HG02981 (cell line): ENCODE measurements at regions not wholly inside any gene's neighbourhood (a gene's known extent, or its start where the extent isn't known, plus 50 kb on each side); places are given as distances from the start of the nearest gene placed in this dataset.
"Not testable (repeated sequence)": the region's sequence is repeated elsewhere in the genome, so short reads cannot be mapped to it uniquely, and the experiment has no call there.

Experiments used
- ATAC-seq: cut with Tn5 transposase; IDR thresholded peaks from one replicate; pipeline ENCODE4 v1.9.1; 2021; ENCODE audit warnings: mild to moderate bottlenecking, moderate library complexity; ENCODE audit not compliant: unreplicated experiment

DNA sequence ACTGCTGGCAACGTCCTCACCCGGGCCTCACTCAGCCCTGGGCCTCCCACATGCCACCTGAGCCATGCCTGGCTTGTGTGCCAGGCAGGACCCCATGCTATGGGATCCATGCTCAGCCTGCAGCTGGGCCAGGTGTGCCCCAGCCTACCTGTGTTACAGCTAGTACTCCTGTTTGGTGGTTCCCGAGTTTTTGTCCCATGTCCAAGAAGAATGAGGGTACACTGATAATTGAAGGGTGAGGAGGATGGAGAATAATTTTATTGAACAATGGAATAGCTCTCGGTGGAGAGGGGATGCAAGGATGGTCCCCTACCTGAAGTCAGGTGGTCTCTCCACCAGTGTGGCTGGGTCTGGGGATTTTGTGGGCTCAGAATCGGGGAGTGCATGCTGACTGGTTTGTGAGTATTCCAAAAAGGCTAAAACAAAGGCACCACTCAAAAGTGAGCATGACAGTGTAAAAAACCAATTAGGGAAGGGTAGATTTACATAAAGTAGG is 137.9 kb downstream of the TNFSF18 start:
- no peak for ATAC-seq

DNA sequence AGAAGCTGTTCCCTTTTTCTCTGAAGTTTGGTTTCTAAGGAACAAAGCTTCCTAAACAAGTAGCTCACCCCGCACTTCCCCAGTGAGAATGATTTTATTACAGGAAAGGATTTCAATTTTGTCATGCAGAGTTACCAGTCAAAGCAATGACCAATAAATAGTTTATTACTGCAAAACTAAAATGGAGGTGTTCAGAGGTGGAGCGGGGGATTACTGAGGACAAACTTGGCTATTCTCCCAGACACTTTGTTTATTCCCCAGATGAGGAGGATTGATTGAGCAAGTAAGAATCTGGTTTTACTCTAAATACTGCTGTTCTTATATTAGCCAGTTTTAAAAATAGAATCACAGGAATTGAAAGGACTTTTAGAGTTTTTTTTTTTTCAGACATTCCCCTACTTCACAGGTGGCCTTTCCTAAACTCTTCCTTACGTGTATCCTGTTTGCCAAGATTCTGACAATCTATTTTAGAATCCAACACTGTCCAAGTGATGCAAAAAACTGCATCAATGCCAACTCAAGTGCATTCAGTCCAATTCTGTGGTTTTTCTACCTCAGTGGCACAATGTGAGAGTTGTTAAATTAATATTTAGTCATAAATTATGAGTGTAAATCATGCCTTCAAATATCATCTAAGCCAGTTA is 136.1 kb downstream of the TNFSF18 start:
- ATAC-seq = no peak

DNA sequence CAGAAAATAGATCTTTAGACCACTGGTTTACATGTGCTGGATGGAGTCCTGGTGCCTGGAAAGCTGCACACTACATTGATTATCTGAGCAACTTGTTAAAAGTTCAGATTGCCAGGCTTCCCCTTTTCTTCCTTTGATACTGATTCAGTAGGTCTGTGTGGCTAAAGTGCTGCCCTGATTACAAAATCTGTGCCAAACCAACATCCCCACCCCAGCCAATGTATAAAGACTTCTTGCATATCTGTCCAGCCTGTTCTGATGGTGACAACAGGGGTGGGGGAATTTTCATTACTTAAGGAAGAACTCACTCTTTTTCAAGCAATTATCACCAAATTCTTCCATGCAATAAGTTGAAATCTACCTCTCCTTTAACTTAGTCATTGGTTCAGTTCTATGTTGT is 135.5 kb downstream of the TNFSF18 start:
- ATAC-seq = no peak

DNA sequence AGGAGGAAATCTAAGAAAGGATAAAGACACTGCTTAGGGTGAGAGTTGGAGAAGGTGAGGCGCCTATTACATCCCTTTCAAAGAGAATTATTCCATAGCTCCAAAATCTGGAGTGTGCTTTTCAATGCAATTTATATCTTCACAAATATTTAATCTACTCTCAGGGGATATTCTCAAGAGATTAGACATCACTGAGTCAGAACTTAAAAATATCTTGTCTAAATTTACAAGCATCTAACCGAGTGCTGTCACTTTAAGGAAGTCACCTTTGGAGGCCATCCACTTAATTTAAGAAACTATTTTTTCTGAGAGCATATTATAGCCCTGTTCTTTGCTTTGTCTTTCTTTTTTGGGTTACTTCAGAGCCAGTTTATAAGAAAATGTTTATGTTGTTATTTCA is 134.6 kb downstream of the TNFSF18 start:
- ATAC-seq = no peak

DNA sequence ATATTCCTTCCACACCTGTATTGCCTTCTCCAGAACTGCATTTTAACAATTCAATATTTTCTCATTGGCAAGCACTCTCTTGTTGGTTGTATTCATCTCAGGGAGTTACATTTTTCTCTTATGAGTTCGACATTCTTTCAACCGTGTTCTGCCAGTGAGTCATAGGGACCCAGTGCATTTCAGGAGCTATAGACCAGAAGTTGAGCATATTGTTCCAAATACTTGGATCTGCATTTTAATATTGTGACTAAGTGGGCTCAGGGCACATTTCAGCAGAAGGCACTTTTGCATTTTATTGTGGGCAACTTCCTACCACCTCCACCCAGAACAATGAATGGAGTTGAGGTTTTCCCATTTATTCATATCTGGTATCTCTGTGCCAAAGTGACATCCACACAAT is 132.8 kb downstream of the TNFSF18 start:
- no peak for ATAC-seq

DNA sequence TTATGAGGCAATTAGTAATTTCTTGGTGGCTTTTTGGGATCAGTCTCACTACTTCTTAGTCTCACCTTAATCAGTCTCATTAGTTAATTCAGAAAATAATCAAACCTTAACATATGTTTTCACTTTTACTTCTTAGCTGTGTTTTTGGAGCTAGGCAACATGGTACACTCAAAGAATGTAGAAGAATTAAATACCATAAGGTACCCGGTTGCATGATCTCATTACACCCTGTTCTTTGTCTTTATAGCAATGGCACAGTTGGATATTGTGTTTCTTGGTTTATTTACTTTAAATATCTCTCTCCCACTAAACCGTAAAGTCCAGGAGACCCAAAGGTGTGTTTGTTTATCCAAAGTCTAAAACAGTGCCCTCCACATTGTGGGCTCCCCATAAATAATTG is 132.3 kb downstream of the TNFSF18 start:
- no peak for ATAC-seq

DNA sequence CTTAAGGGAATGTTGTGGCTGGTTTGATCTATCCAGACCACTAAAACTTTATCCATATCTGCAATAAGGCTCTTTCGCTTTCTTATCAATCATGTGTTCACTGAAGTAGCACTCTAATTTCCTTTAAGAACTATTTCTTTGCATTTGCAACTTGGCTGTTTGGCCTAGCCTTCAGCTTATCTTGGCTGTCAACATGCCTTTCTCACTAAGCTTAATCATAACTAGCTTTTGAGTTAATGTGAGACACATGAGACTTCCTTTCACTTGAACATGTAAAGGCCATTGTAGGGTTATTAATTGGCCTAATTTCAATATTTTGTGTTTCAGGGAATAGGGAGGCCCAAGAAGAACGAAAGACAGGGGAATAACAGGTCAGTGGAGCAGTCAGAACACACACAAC is 124.7 kb downstream of the TNFSF18 start:
- ATAC-seq = no peak

DNA sequence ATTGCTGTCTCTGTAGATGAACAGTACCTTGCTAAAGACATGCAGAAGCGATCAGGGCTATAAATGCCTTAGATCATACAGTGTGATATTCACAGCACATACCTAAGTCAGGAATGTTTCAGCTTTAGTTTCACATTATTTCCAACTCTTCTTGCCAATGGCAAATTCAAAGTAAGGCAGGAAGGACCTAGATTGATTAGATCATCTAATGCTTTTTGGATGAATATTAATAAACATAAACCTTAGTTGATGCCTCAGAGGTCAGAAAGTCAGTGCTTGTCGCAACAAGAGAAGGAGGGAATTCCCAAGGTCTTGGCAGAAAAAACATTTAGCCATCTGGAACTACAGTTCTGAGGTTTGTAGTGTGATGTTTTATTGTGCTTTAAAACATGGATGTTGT is 122.3 kb downstream of the TNFSF18 start:
- no peak for ATAC-seq

DNA sequence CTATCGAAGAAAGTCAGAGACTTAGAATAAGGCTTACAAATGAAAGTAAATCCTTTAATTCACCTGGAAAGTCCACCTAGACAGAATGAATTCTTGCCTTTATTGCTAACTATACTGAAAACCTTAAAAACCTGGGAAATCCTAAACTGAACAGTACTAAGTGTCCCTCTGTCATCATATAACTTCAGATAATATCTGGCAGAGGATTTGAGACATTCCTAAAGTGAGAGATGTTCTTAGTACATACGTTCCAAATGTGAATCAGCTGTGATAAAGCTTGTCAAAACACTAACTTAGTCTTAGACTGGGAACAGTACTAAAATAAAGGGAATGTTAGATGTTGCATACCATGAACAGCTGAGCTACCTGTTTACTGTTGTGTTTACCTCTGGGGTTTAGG is 121.7 kb downstream of the TNFSF18 start:
- no peak for ATAC-seq

DNA sequence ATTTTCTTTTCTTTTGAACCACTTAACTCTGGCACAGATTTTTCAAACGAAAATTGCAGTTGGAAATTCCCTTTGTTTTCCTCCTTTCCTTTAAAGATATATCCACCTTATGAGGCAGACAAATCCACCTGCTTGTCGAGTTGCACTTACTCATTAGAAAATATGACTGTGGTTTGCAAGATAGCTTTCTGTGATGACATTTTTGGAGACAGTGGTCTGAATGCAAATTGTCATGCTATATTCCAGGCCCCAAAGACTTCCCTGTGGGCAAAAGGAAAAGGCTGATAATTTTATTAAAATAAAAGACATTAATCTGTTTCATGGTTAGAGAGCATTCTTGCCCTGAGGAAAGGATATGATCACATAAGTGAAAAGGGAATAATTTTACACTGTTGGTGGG is 120.6 kb downstream of the TNFSF18 start:
- no peak for ATAC-seq

DNA sequence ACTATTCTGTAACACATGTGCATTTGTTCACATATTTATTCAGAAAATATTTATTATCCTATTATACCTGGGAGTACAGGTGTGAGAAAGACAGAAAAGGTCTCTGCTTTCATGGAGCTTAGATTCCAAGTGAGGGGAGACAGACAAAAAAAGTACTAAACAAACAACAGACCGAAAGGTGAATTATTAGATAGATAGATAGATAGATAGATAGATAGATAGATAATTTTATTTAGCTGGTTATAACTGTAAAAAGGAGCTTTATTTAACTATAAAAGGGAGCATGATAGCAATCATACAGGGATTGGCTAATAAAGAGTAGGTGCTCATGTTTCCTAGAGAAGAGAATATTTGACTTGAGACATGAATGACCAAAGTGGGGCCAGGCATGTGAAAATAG is 119.4 kb downstream of the TNFSF18 start:
- no peak for ATAC-seq

DNA sequence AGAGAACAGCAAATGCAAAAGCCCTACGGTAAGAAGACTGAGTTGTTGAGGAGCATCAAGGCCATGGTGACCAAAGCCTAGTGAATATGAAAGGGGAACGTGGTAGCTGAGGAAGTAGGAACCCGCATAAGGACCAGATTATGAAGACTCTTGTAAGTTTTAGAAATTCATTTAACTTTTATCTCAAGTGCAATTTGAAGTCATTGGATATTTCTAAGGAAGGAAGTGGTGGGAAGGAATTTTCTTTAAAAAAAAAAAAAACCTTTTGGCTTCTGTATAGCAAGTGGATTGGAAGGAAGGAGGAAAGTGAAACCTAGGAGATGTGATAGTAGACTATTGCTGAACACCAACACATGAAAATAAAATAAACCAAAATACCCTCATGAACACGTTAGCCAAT is 119.0 kb downstream of the TNFSF18 start:
- ATAC-seq = no peak

DNA sequence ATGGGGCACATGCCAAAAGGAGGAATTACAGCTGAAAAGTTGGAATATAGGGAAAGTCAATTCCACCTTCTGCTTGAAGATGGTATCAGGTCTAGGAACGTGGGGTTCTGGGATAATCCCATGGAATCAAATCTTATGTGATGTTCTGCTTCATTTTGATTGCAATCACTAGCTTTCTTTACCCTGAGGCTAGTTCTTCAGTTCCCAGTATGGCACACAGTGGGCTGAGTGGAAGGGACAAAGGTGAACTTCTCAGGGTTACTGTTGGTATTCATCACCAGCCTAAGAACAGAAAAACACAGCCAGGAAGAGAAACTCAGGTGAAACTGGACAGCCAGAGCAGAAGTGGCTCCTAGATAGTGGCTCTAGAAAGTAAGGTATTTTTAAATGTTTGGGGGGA is 117.8 kb downstream of the TNFSF18 start:
- no peak for ATAC-seq

DNA sequence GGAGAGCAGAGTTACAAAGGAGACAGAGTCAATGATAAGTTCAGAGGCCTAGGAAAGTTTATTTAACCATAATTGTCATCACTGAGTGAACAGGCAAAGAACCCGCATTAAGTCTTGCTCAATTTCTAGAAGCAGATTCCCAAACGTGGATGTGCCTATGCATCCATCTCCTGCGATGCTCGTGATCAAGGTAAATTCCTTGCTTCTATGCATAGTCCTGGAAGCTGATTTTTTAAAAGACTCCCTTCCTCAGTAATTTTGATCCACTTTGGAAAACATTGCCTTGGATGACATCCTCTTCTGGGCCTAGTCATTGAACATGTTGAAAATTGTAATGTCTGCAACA is 116.4 kb downstream of the TNFSF18 start:
- ATAC-seq = no peak

DNA sequence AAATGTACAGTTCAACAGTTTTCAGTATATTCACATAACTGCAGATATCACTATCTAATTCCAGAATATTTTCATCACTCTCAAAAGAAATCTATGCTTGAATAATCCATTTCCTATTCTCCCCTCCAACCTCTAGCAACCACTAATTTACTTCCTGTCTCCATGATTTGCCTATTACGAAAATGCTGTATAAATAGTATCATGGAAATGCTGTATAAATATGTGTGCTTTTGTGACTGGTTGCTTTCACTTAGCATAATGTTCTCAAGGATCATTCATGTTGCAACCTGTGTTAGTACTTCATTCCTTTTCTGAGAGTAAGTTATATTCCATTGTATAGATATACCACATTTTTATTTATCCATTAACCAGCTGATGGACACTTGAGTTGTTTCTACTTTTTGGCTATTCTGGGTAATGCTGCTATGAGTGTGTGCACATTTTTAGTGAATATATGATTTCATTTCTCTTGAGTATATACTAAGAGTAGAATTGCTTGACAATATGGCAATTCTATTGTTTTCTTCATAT is 115.6 kb downstream of the TNFSF18 start:
- ATAC-seq = no peak

DNA sequence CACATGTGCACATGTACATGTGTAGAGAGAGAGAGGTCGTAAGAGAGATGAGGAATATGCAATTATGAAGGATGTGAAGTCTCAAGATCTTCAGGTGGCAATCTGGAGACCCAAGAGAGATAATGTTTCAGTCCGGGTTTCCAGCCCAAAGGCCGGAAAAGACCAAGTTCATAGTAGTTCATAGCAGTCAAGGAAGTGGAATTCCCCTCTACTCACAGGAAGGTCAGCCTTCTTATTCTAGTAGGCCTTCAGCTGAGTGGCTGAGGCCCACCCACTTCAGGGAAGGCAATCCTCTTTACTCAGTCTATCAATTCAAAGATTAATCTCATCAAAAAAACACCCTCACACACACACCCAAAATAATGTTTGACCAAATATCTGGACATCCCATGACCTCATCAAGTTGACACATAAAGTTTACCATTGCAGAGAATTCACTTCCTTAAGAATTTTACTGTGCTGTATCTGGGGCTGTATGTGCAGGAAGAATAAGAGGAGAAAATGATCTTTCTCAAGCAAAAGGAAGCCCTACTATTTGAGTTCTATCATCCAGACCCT is 114.6 kb downstream of the TNFSF18 start:
- ATAC-seq = no peak

DNA sequence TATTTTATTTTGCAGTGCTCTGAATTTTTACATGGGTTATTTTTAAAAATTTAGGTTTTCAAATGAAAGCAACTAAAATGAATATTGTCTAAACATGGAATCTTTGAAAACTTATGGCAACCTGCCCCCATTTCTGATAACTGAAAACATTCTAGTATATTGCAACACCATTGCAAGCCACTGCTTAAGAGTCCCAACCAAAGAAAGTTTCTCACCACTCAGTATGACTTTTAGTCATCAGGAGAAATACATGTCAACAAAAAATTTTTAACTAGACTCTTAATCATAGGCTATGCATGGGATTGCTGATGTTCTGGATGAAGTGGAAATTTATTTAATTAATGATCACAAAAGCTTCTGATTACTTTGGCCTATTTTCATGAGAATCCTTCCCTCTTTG is 112.1 kb downstream of the TNFSF18 start:
- ATAC-seq = no peak

DNA sequence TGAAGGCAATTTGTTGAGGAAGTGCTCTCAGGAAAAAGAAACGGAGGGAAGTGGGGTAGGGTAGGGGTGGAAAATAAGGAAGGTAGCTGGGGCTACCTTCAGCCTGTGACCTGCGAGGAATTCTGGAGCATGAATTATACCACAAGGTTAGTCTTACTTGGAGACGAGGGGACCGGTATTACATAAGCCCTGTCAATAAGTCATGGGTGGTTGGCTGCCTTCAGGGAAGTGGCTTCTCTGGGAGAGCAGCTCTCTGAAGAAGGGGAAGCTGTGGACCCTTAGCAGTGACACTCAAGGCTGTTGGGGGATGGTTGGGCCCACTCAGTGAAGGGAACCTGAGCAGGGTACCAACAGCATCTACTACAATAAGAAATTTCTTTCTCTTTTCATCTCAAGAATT is 111.3 kb downstream of the TNFSF18 start:
- no peak for ATAC-seq

DNA sequence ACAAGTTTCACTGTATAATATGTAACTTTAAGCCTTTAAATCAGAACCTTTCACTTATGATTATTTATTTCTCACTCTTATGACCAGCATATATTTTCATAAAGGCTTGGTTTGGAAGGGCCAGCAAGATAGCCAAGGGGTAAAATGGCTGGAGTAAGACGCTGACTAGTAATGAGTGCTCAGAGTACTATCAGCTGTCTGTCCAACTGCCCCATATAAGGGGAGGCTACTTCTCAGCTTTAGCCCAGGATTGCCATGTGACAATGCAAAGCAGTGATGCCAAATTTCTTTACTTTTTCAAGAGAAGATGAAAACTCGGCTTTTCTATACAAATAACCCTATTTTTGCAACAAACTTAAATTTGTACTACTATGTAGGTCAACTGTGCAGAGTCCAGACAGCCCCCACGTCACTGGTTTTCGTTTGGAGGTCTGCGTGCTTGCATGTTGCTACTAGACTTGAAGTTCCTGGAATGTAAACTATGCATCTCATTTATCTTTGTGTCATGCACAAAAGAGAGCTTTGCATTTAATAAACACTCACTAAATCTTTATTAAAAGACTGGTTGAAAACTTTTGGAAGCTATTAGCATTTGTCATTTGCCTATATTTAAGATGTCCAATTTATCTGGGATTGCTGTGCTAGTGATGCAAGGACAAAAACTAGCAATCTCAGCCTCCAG is 110.4 kb downstream of the TNFSF18 start:
- ATAC-seq = no peak

DNA sequence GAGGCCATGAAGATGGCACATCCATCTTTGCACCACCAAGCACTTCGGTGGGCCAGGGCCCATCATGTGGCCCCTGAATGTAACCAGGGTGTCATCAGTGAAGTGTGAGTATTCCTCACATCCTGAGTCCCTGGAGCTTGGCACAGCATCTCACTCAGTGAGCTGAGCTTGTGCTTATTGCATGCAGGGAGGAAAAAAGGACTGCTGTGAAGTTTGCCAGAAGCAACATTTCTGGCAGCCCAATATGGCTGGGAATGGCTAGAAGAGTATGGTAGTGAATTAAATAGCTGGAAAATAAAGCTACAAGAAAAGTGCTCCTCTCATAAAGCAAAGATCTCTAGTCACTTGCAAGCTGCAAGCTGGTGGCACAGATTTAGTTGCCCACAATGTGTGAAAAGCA is 109.3 kb downstream of the TNFSF18 start:
- no peak for ATAC-seq

DNA sequence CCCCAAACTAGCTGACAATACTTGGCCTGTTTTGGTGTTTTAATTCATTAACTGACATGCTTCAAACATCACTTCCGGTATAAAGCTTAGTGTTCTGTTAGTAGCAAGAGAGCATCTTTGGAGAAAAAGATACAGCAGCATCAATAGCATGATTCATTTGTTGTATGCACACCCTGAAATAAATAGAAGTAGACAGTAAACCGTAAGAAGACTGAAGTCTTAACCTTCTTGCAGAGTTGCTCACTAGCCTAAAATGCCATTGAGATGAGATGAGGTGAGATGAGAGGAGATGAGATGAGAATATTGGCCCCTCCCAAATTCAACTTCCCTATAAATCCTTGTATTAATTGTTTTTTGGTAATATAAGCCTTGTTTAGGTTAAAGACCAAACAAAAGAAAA is 108.8 kb downstream of the TNFSF18 start:
- no peak for ATAC-seq

DNA sequence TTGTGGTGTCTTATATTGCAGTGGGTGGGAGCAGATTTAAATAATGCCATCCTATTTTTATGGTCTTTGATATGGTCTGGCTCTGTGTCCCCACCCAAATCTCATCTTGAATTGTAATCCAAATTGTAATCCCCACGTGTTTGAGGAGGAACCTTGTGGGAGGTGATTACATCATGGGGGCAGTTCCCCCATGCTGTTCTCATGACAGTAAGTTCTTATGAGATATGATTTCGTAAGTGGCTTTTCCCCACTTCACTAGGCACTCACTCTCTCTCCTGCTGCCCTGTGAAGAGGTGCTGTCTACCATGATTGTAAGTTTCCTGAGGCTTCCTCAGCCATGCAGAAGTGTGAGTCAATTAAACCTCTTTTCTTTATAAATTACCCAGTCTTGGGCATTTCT is 107.6 kb downstream of the TNFSF18 start:
- ATAC-seq = not testable (repeated sequence)
